IMR-90 (cell line): ENCODE measurements at regions not wholly inside any gene's neighbourhood (a gene's known extent, or its start where the extent isn't known, plus 50 kb on each side); places are given as distances from the start of the nearest gene placed in this dataset.

ENCODE experiments used
- ATAC-seq: fragments of 200-7000 bp; cut with Tn5 transposase; 2 replicates; pipeline ENCODE4 v1.9.1; 2020; ENCODE audit warnings: low read depth, mild to moderate bottlenecking, moderate library complexity
- BruUV-seq: library from RNA; stranded (reverse); fragments of 400-500 nt; replicated peaks from 2 replicates; lab custom pipeline; 2021; lab: Mats Ljungman, UMichigan
- CTCF ChIA-PET: fragments of 300-600 bp; formaldehyde crosslinking; extraction: SDS; loops from one replicate; lab custom pipeline; 2021; ENCODE audit warnings: antibody characterized with exemption; lab: Yijun Ruan, JAX
- POLR2A ChIA-PET: fragments of 300-600 bp; sonication (Branson Sonifier 250); formaldehyde crosslinking; loops from one replicate; lab custom pipeline; 2022; ENCODE audit warnings: antibody characterized with exemption; ENCODE audit not compliant: unreplicated experiment; lab: Charles Lee
- DNase-seq: peaks from one replicate; pipeline ENCODE4 v3.0.0; 2013
- H2AFZ ChIP-seq: replicated peaks from 2 replicates; pipeline ENCODE3; 2013; ENCODE audit warnings: low read length, mild to moderate bottlenecking; ENCODE audit not compliant: poor library complexity
- H2AK5ac ChIP-seq: 2 replicates; pipeline ENCODE4 v1.6.1; 2013; ENCODE audit warnings: low read depth, low read length, inconsistent platforms
- H2AK9ac ChIP-seq: replicated peaks from 2 replicates; pipeline ENCODE3; 2013; ENCODE audit warnings: mild to moderate bottlenecking, low read depth, low read length, moderate library complexity; ENCODE audit not compliant: poor library complexity
- H2BK120ac ChIP-seq: 2 replicates; pipeline ENCODE4 v1.6.1; 2013; ENCODE audit warnings: low read depth, low read length, inconsistent platforms
- H2BK15ac ChIP-seq: 3 replicates; pipeline ENCODE4 v1.6.1; 2013; ENCODE audit warnings: low read depth, low read length, inconsistent platforms
- H2BK20ac ChIP-seq: 2 replicates; pipeline ENCODE4 v1.6.1; 2013; ENCODE audit warnings: low read depth, mild to moderate bottlenecking, inconsistent platforms, low read length, moderate library complexity
- H2BK5ac ChIP-seq: 2 replicates; pipeline ENCODE4 v1.6.1; 2013; ENCODE audit warnings: mild to moderate bottlenecking, low read depth, low read length, inconsistent platforms; ENCODE audit not compliant: poor library complexity, severe bottlenecking
- H3K14ac ChIP-seq: replicated peaks from 2 replicates; pipeline ENCODE4 v1.6.1; 2013; ENCODE audit warnings: low read depth, low read length, inconsistent platforms
- H3K18ac ChIP-seq: 2 replicates; pipeline ENCODE4 v1.6.1; 2013; ENCODE audit warnings: low read depth, low read length, control low read depth
- H3K23ac ChIP-seq: 2 replicates; pipeline ENCODE4 v1.6.1; 2013; ENCODE audit warnings: low read depth, low read length, inconsistent platforms
- H3K27ac ChIP-seq: 2 replicates; pipeline ENCODE4 v1.5.1; 2013; ENCODE audit warnings: mild to moderate bottlenecking, control low read depth, low read length; ENCODE audit not compliant: insufficient read depth
- H3K27me3 ChIP-seq: 2 replicates; pipeline ENCODE4 v1.6.1; 2013; ENCODE audit warnings: low read length; ENCODE audit not compliant: control insufficient read depth, insufficient read depth
- H3K36me3 ChIP-seq: 2 replicates; pipeline ENCODE4 v1.6.1; 2013; ENCODE audit warnings: low read length, mixed read lengths; ENCODE audit not compliant: control insufficient read depth, insufficient read depth
- H3K4ac ChIP-seq: 2 replicates; pipeline ENCODE4 v1.6.1; 2013; ENCODE audit warnings: low read depth, low read length, inconsistent platforms
- H3K4me1 ChIP-seq: 2 replicates; pipeline ENCODE4 v1.6.1; 2013; ENCODE audit warnings: low read length, mixed read lengths; ENCODE audit not compliant: control insufficient read depth, insufficient read depth
- H3K4me2 ChIP-seq: 2 replicates; pipeline ENCODE4 v1.6.1; 2013; ENCODE audit warnings: low read depth, mild to moderate bottlenecking, control low read depth, low read length, moderate library complexity
- H3K4me3 ChIP-seq: 2 replicates; pipeline ENCODE4 v1.5.1; 2013; ENCODE audit warnings: low read depth, mild to moderate bottlenecking, control low read depth, low read length, moderate library complexity; ENCODE audit not compliant: insufficient read depth
- H3K56ac ChIP-seq: 2 replicates; pipeline ENCODE4 v1.6.1; 2013; ENCODE audit warnings: low read length, inconsistent platforms; ENCODE audit not compliant: insufficient read depth; ENCODE audit errors: extremely low read depth
- H3K79me1 ChIP-seq, 2 experiments: 2 replicates each; pipeline ENCODE4 v1.6.1; 2013; ENCODE audit warnings: low read length in 2 of 2, inconsistent platforms in 1 of 2, low read depth in 1 of 2
- H3K9ac ChIP-seq: 2 replicates; pipeline ENCODE4 v1.6.1; 2013; ENCODE audit warnings: low read depth, low read length, control low read depth
- H3K9me1 ChIP-seq: 2 replicates; pipeline ENCODE4 v1.6.1; 2013; ENCODE audit warnings: low read length, inconsistent platforms; ENCODE audit not compliant: insufficient read depth
- H3K9me3 ChIP-seq: 2 replicates; pipeline ENCODE4 v1.6.1; 2013; ENCODE audit warnings: low read length; ENCODE audit not compliant: control insufficient read depth, insufficient read depth
- H4K20me1 ChIP-seq: 2 replicates; pipeline ENCODE4 v1.6.1; 2013; ENCODE audit warnings: low read length, inconsistent platforms; ENCODE audit not compliant: insufficient read depth
- H4K5ac ChIP-seq: 2 replicates; pipeline ENCODE4 v1.6.1; 2013; ENCODE audit warnings: mild to moderate bottlenecking, low read depth, low read length, control low read depth
- H4K8ac ChIP-seq, 2 experiments: 2 replicates each; pipeline ENCODE4 v1.6.1; 2013; ENCODE audit warnings: low read depth in 2 of 2, low read length in 2 of 2, control low read depth in 1 of 2, inconsistent platforms in 1 of 2
- H4K91ac ChIP-seq: 2 replicates; pipeline ENCODE4 v1.6.1; 2013; ENCODE audit warnings: low read depth, low read length, inconsistent platforms; ENCODE audit not compliant: insufficient read depth
- BHLHE40 ChIP-seq: fragments of 150-350 bp; IDR thresholded peaks from 2 replicates; pipeline ENCODE4 v1.6.1; 2016; ENCODE audit warnings: mild to moderate bottlenecking, low read depth, low read length
- CEBPB ChIP-seq: IDR thresholded peaks from 2 replicates; pipeline ENCODE4 v1.6.1; 2012; ENCODE audit warnings: low read depth, low read length, improper control_type of control experiment
- CHD1 ChIP-seq: IDR thresholded peaks from 2 replicates; pipeline ENCODE4 v1.6.1; 2012; ENCODE audit warnings: low read depth, low read length, improper control_type of control experiment
- FOS ChIP-seq: fragments of 150-350 bp; IDR thresholded peaks from 2 replicates; pipeline ENCODE4 v1.6.1; 2016; ENCODE audit warnings: low read depth, low read length
- MAFK ChIP-seq: IDR thresholded peaks from 2 replicates; pipeline ENCODE4 v1.6.1; 2012; ENCODE audit warnings: low read depth, low read length, improper control_type of control experiment
- MAZ ChIP-seq: IDR thresholded peaks from 2 replicates; pipeline ENCODE4 v1.6.1; 2012; ENCODE audit warnings: low read depth, mild to moderate bottlenecking, low read length, improper control_type of control experiment, moderate library complexity, borderline replicate concordance
- POLR2A ChIP-seq: IDR thresholded peaks from 2 replicates; pipeline ENCODE4 v1.6.1; 2012; ENCODE audit warnings: mild to moderate bottlenecking, low read depth, low read length
- RAD21 ChIP-seq: IDR thresholded peaks from 2 replicates; pipeline ENCODE4 v1.6.1; 2012; ENCODE audit warnings: low read length, improper control_type of control experiment
- RCOR1 ChIP-seq: IDR thresholded peaks from 2 replicates; pipeline ENCODE4 v1.6.1; 2012; ENCODE audit warnings: mild to moderate bottlenecking, low read length, improper control_type of control experiment; ENCODE audit not compliant: insufficient replicate concordance
- RFX5 ChIP-seq: IDR thresholded peaks from 2 replicates; pipeline ENCODE4 v1.8.0; 2012; ENCODE audit warnings: low read depth, mild to moderate bottlenecking, low read length, moderate library complexity
- SMC3 ChIP-seq: fragments of 150-350 bp; IDR thresholded peaks from 2 replicates; pipeline ENCODE4 v1.6.1; 2016; ENCODE audit warnings: low read depth, mild to moderate bottlenecking, antibody characterized with exemption, low read length, moderate library complexity
- WGBS, 2 experiments: methylation state at CpG; one replicate each; pipeline versions ENCODE4 v1.1.5 to v1.1.7; 2013; ENCODE audit warnings: missing lambda C conversion rate in 2 of 2; ENCODE audit not compliant: insufficient read length in 1 of 2; ENCODE audit errors: extremely low coverage in 2 of 2; 5-methylcytosine and 5-hydroxymethylcytosine counted together
- dilution Hi-C: fragments of 300-500 bp; cut with HindIII; formaldehyde crosslinking; loops from one replicate; pipeline ENCODE4 v1.14.3; 2018; ENCODE audit warnings: low sequenced_read_pairs; ENCODE audit not compliant: unreplicated experiment
- in situ Hi-C: fragments of 300-500 bp; cut with MboI; formaldehyde crosslinking; loops from 3 replicates; pipeline ENCODE4 v1.14.3; 2019; ENCODE audit warnings: low sequenced_read_pairs, inconsistent platforms, mixed read lengths
- intact Hi-C: fragments of 100-400 bp; cut with micrococcal nuclease; formaldehyde crosslinking; loops from 2 replicates; pipeline ENCODE4 v1.10.0; 2022
- TF ChIP-seq, protein P1 (sequence below): fragments of 150-350 bp; IDR thresholded peaks from 2 replicates; pipeline ENCODE4 v1.6.1; 2016; ENCODE audit warnings: low read depth, mild to moderate bottlenecking, low read length, moderate library complexity, borderline replicate concordance
- TF ChIP-seq, protein P2 (sequence below): conservative IDR thresholded peaks from 2 replicates; pipeline ENCODE4 v1.5.1; 2012; ENCODE audit warnings: mild to moderate bottlenecking, low read depth, low read length, improper control_type of control experiment
- TF ChIP-seq, protein P3 (sequence below): fragments of 150-350 bp; IDR thresholded peaks from 2 replicates; pipeline ENCODE4 v1.6.1; 2017; ENCODE audit warnings: mild to moderate bottlenecking, antibody characterized with exemption, low read length, low read depth

DNA sequence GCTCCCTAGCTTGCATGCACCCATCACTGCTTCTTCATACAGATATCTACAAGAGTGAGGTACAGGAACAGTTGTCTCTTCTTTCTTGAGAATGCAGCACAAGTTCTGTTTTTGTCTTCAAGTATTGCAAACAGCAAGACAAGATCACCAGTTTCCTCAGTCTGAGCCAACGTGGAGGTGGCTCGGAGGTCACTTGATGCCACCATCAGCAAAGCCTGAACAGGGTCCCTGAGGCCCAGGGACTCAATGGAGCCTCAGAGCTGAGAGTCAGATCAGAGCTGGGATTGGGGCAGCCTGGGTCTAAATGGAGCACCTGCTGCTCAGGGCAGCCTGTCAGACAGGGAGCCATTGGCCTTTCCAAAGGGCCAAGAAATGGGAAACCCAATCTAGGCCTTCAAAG, 290.7 kb upstream of the ID2 start:
- Histone ChIP-seq H4K91ac (no peak overlapping the region), H2BK15ac (no peak overlapping the region), H2AFZ (no peak overlapping the region), H3K9me3 (no peaks in the 10 kb centered on the region), H2BK120ac (no peak overlapping the region), H2AK5ac (no peak overlapping the region), H3K18ac (no peak overlapping the region), H3K27me3 (peaks cover 5% of the 10 kb centered on the region), H3K79me1 (no peaks in the 10 kb centered on the region), H3K4me2 (no peak overlapping the region), H3K4me3 (no peak overlapping the region), H3K23ac (no peak overlapping the region), H4K5ac (no peak overlapping the region), H3K56ac (no peak overlapping the region), H3K36me3 (no peaks in the 10 kb centered on the region), H4K8ac (no peak overlapping the region), H2BK5ac (no peak overlapping the region), H3K27ac (no peak overlapping the region), H3K14ac (no peak overlapping the region), H3K4me1 (no peaks in the 10 kb centered on the region), H2AK9ac (no peak overlapping the region), H2BK20ac (no peak overlapping the region), H3K4ac (no peak overlapping the region), H3K9ac (no peak overlapping the region), H4K20me1 (no peaks in the 10 kb centered on the region), H3K9me1 (no peaks in the 10 kb centered on the region)
- dilution Hi-C loops (no loop called here), in situ Hi-C loops (no loop called here), intact Hi-C loops (no loop called here)
- DNase-seq (no peak), ATAC-seq (no peak)
- ChIA-PET CTCF (interaction anchor here (0.5 to 1.3 kb wide), 2 partner anchors 16 to 107 kb away, joined by 3 read pairs; no protein-coding TSS in a partner anchor), POLR2A (no interaction called here)
- no TSS peak for BruUV-seq
- WGBS, 2 experiments: no CpG with 5 or more reads among the region's 2 CpGs
- no peak for TF ChIP-seq CEBPB
- TF ChIP-seq BHLHE40: no peak
- TF ChIP-seq, protein P1, sequence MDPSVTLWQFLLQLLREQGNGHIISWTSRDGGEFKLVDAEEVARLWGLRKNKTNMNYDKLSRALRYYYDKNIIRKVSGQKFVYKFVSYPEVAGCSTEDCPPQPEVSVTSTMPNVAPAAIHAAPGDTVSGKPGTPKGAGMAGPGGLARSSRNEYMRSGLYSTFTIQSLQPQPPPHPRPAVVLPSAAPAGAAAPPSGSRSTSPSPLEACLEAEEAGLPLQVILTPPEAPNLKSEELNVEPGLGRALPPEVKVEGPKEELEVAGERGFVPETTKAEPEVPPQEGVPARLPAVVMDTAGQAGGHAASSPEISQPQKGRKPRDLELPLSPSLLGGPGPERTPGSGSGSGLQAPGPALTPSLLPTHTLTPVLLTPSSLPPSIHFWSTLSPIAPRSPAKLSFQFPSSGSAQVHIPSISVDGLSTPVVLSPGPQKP: no peak
- no peak for TF ChIP-seq FOS
- TF ChIP-seq, protein P2, sequence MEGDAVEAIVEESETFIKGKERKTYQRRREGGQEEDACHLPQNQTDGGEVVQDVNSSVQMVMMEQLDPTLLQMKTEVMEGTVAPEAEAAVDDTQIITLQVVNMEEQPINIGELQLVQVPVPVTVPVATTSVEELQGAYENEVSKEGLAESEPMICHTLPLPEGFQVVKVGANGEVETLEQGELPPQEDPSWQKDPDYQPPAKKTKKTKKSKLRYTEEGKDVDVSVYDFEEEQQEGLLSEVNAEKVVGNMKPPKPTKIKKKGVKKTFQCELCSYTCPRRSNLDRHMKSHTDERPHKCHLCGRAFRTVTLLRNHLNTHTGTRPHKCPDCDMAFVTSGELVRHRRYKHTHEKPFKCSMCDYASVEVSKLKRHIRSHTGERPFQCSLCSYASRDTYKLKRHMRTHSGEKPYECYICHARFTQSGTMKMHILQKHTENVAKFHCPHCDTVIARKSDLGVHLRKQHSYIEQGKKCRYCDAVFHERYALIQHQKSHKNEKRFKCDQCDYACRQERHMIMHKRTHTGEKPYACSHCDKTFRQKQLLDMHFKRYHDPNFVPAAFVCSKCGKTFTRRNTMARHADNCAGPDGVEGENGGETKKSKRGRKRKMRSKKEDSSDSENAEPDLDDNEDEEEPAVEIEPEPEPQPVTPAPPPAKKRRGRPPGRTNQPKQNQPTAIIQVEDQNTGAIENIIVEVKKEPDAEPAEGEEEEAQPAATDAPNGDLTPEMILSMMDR: no peak
- no peak for TF ChIP-seq RCOR1
- no peak for TF ChIP-seq POLR2A
- no peak for TF ChIP-seq RAD21
- no peak for TF ChIP-seq MAFK
- TF ChIP-seq RFX5: no peak
- no peak for TF ChIP-seq SMC3
- no peak for TF ChIP-seq MAZ
- TF ChIP-seq, protein P3, sequence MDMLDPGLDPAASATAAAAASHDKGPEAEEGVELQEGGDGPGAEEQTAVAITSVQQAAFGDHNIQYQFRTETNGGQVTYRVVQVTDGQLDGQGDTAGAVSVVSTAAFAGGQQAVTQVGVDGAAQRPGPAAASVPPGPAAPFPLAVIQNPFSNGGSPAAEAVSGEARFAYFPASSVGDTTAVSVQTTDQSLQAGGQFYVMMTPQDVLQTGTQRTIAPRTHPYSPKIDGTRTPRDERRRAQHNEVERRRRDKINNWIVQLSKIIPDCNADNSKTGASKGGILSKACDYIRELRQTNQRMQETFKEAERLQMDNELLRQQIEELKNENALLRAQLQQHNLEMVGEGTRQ: no peak
- no peak for TF ChIP-seq CHD1
